Hypothalamus (tissue), 51 donors: ENCODE measurements at regions not wholly inside any gene's neighbourhood (a gene's known extent, or its start where the extent isn't known, plus 50 kb on each side); places are given as distances from the start of the nearest gene placed in this dataset.
"Not testable (repeated sequence)": the region's sequence is repeated elsewhere in the genome, so short reads cannot be mapped to it uniquely, and the experiment has no call there.

Source experiments
- DNase-seq, 51 donors: peaks; one replicate each; lab custom pipeline; 2025; lab: John Stamatoyannopoulos, UW

GRCh38 chr5:18395126-18396110 is 761.2 kb downstream of the TAF11L14 start:
- no peak for DNase-seq

- DNase-seq: no peak
Measured at GRCh38 chr5:18397371-18397770, 763.1 kb downstream of the TAF11L14 start.

- DNase-seq: no peak
Measured at GRCh38 chr5:18397891-18398290, 763.6 kb downstream of the TAF11L14 start.

- DNase-seq: not testable (repeated sequence)
Measured at GRCh38 chr5:18399461-18400327, 765.4 kb downstream of the TAF11L14 start.

- no peak for DNase-seq
Measured at GRCh38 chr5:18403141-18403540, 768.9 kb downstream of the TAF11L14 start.

GRCh38 chr5:18403941-18404438 is 769.7 kb downstream of the TAF11L14 start:
- DNase-seq: no peak

- DNase-seq: no peak
Measured at GRCh38 chr5:18420711-18421110, 786.5 kb downstream of the TAF11L14 start.

GRCh38 chr5:18433336-18433735 is 799.1 kb downstream of the TAF11L14 start:
- DNase-seq: no peak

GRCh38 chr5:18438126-18438525 is 803.9 kb downstream of the TAF11L14 start:
- DNase-seq: no peak

GRCh38 chr5:18455521-18455920 is 821.3 kb downstream of the TAF11L14 start:
- no peak for DNase-seq

- DNase-seq: no peak
Measured at GRCh38 chr5:18457255-18457654, 823.0 kb downstream of the TAF11L14 start.

GRCh38 chr5:18461766-18462165 is 827.5 kb downstream of the TAF11L14 start:
- no peak for DNase-seq

- DNase-seq: peak in 42 of 51 donors; percentile 0 to 85 (median 38)
Measured at GRCh38 chr5:18465833-18466681, 831.8 kb downstream of the TAF11L14 start.

- no peak for DNase-seq
Measured at GRCh38 chr5:18466731-18467130, 832.5 kb downstream of the TAF11L14 start.

- DNase-seq: not testable (repeated sequence)
Measured at GRCh38 chr5:18471791-18472190, 837.5 kb downstream of the TAF11L14 start.

- DNase-seq: no peak
Measured at GRCh38 chr5:18483451-18483850, 849.2 kb downstream of the TAF11L14 start.

GRCh38 chr5:18487928-18488480 is 853.7 kb downstream of the TAF11L14 start:
- no peak for DNase-seq

GRCh38 chr5:18489703-18490102 is 855.4 kb downstream of the TAF11L14 start:
- DNase-seq: no peak

GRCh38 chr5:18491349-18491748 is 857.1 kb downstream of the TAF11L14 start:
- DNase-seq: no peak

GRCh38 chr5:18495157-18495556 is 860.9 kb downstream of the TAF11L14 start:
- DNase-seq: no peak
